GM19452 (cell line): ENCODE measurements at regions not wholly inside any gene's neighbourhood (a gene's known extent, or its start where the extent isn't known, plus 50 kb on each side); places are given as distances from the start of the nearest gene placed in this dataset.

Source experiments
- ATAC-seq: cut with Tn5 transposase; IDR thresholded peaks from one replicate; pipeline ENCODE4 v1.9.1; 2021; ENCODE audit not compliant: unreplicated experiment

DNA sequence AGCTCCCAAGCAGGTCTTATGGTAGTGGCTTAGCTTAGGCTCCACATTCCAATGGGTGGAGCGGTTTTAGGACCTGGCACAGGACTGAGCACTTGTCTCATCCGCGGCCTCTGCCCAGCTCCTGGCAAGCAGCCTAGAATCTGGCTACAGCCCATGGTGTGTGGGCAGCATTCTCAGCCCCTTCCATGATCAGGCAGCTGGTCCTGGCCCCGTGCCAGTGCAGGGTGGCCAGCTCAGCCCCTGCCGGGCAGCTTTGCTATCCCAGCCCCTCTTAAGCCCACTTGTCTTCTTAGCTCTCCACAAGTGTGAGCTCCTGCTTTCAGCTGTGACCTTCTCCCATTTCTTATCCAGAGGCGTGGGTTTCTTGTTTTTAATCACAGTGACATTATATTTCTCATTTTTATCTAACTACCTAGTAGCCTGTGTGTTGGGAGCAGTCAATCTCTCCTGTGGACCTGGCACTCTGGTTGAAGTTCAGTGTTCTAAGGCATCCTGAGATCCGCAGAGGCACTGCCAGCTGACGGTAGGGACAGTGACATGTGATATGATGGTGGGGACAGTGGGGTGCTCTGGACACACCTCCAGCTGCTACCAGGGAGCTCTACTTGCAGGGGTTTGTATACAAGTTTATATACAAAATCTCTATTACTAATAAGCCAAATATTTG is 84.5 kb upstream of the PRNP start:
- ATAC-seq: no peak

DNA sequence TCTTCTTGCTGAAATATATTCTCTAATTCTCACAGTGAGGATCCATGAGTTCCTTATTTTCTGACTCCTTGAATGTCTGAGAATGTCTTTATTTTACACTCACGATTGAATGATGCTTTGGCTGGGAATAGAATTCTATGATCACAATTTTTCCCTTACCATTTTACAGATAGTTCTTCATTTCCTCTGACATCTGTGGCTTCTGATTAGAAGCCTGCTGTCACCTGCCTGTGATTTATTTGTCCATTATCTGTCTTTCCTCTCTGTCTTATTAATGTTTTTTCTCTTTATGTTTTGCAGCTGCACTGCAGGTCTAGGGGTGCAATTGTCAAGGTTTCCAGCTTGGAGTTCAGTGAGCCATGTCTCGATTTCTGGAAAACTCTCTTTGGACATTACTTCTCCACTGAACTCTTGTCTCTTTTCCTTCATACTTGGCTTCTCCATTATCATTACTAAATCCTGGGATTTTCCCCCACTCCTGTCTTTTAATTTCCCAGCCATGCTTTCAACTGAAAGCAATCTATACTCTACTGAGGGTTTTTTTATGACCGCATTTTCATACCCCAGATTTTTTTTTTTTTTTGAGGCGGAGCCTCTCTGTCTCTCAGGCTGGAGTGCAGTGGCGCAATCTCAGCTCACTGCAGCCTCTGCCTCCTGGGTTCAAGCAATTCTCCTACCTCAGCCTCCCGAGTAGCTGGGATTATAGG is 85.8 kb upstream of the PRNP start:
- ATAC-seq: no peak

DNA sequence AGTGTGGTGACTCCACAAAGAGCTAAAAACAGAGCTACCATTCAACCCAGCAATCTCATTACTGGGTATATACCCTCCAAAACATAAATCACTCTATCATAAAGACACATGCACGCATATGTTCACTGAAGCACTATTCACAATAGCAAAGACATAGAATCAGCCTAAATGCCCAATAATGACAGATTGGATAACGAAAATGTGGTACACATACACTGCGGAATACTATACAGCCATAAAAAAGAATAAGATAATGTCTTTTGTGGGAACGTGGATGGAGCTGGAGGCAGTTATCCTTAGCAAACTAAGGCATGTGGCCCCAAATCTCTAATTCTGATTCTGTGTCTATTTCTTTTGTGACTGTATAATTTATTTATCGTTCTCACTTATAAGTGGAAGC is 89.0 kb upstream of the PRNP start:
- no peak for ATAC-seq

DNA sequence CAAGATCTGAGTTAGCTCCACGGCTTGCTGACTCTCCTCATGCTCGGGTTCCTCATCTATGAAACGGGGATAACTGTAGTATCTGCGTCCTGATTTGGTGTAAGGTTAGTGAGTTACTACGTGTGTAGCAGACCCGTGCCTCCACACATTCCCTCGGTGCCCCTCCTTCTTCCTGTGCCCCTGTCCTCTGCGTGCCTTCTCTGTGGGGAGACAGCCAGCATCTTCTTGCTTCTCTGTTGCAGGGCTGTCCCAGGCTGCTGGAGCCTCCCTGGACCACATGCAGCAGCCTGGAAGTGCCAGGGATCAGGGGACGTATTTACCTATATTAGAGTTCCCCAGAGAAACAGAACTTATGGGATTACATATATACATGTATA is 93.1 kb upstream of the PRNP start:
- ATAC-seq: no peak

DNA sequence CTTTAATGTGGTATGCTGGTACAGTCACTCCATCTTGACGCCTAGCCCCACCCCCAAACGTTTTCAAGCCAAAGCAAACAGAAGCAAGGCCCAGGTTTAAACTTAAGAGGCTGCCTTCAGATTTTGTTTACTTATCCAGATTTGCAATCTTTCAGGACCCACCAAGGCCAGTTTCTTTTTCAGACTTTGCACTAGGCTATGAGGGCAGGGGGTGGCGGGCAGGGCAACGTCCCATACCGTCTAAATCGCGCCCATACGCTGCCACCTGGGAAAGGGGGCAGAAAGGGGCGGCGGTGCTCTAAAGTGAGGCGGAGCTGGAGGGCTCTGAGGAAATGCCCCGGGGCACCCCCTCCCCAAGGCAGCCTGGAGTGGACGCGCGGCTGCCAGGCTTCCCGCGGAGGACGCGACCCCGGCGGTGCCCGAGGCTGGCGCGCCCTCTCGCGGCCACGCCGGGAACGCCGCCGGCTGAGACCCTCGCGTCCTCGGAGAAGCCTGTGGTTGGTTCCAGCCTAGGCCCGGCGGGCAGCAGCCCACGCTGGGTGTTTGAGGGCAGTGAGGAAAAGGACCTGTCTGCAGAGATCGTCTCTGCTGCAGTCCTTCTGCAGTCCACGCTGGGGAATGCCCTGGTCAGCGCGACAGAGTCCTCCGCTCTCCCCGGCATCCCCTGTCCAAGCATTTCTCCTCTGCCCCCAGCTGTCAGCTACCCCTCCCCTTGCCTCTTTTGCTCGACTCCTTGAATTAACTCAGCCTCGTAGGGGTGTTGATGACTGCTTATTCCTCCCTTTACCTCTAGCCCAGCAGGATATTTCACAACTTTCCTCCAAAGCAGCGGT is 93.7 kb upstream of the PRNP start:
- ATAC-seq: no peak

DNA sequence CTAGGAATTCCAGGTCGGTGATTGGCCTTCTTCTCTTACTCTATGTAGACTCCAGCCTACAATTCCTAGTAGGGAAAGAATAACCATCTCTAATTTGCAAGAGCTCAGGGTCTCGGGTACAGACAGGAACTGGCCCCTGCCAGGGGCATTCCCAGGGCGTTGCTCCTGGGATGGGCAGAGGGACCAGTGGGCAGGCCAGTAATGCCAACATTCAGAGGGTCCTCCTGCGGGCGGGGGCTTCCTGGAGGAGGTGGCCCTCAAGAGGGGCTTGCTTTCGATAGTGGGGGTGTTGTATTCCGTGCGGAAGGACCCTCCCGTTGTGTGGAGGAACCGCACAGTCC is 94.3 kb upstream of the PRNP start:
- ATAC-seq: no peak

DNA sequence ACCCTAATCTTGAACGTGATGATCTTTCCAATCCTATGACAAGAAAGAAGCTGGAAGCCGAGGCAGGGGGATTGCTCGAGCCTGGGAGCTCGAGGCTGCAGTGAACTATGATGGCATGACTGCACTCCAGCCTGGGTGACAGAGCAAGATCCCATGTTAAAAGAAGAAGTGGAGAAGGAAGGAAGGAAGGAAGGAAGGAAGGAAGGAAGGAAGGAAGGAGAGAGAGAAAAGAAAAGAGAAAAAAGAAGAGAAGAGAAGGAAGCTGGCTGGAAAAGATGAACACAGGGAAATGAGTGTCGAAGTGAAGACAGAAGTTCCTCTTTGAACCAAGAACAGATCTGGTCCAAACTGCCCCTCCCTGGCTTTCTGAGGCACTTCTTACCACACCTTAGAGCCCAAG is 100.5 kb upstream of the PRNP start:
- no peak for ATAC-seq

DNA sequence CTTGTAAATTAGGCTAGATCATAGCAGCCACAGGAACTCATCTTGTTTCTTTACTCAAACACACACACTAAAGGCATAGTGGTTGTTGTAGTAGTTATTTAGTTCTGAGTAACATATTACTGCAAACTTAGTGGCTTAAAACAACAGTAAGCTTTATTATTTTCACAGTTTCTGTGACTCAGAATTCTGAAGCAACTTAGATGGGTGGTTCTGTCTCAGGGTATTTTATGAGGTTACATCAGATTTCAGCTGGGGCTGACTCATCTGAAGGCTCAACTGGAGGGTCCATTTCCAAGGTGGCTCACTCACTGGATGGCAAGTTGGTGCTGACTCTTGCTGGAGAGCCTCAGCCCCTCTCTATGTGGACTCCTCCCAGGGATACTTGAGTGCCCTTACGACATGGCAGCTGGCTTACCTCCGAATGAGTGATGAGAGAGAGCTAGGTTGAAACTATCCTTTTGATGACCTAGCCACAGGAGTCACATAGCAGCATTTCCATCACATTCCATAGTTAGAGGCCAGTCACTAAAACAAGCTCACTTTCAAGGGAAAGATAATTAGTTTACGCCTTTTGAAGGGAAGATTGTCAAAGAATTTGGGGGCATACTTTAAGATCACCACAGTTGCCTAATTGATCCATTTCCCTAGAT is 101.0 kb upstream of the PRNP start:
- no peak for ATAC-seq

DNA sequence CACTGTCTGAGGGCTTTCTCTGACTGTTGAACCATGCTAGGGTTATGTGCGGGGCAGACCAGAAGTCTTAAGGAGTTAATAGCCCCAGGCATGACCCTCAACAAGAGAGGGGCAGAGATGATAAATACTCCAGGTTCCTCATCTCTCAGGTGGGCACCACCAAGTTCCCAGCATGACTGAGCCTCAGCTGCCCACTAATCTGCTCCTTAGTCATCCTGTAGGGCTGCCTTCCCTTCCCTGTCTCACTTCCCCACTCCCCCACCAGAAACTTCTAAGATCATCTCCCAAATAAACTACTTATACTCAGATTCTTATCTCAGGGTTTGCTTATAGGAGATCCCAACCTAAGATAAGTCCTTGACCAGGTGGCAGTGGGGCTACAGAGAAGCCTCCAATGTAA is 101.7 kb upstream of the PRNP start:
- no peak for ATAC-seq

DNA sequence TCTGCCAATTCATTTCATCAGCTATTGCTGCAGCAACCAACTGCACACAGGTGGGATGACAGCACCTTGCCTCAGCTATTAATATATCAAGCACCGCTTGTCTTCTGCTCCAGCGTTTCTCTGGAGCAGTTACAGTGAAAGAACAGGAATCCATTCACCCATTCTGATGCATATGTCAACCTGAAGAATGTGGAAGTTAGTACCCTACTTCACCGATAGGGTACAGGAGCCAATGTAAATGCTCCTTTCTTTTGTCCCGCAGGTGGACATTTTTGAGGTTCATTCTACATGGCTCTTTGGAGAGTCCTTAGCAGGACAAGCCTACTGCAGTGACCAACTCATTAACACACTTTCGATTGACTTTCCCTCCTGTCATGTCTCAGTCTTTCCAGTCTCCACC is 104.4 kb upstream of the PRNP start:
- no peak for ATAC-seq

DNA sequence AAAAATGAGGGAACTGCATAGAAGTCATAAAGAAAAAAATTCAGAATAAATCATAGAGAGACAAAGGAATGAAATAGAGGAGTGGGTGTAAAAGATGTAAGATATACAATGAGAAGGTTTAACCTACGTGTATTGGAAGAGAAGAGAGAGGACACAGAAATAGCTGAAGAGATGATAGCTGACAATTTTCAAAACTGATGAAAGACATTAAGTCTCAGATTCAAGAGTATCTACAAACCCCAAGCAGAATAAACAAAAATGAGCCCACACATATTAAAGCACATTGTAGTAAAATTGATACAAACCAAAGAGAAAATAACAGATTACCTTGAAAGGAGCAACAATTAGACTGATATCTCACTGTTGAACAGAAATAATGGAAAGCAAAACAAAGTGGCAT is 107.9 kb upstream of the PRNP start:
- ATAC-seq: no peak

DNA sequence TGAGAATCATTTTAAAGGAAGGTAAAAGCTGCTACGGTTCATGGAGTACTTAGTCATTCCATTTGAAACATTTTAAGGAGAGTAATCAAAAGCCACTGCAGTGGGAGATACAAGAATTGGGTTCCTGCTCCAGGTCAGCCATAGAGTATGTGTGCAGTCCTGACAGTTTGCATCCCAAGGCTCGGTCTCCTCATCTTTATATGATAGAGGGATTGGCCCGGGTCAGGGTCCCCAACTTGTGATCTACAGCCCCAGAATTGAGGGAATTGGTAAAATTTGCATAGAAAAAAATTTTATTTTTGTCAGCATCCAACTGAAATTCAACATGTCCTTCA is 111.9 kb upstream of the PRNP start:
- no peak for ATAC-seq

DNA sequence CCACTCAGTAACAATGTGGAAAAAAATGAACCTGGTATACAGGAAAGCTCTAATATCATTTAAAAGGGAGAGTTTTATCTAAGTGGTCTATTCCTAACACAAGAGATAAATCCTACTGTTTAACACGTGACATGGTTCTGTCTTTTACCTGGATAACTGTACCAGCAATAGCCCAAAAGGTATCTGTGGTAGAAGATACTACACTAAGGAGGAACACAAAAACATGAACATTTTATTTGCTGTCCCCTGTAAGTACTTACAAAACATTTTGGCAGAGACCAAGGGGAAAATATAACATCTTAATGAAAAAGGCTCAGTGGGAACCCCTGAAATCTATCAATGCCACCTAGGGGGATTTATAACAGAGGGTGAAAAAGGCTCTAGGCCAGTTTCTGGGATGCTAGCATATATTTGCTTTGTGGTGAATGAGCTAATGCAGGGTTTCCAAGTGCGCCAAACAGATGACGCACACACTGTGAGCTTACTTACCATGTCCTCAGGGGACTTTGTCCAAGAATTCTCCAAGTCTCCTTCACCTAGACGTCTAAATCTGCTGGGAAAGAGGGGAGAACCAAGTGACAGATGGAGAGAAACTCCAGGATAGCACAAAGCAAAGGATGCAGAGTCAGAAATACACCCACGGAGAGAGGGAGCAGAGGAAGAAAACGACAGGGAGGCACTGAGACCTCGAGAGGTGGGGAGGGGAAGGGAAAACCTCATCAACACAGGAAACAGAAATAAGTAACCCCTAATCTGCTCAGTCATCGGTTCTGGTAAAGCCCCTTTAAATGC is 112.5 kb upstream of the PRNP start:
- no peak for ATAC-seq

DNA sequence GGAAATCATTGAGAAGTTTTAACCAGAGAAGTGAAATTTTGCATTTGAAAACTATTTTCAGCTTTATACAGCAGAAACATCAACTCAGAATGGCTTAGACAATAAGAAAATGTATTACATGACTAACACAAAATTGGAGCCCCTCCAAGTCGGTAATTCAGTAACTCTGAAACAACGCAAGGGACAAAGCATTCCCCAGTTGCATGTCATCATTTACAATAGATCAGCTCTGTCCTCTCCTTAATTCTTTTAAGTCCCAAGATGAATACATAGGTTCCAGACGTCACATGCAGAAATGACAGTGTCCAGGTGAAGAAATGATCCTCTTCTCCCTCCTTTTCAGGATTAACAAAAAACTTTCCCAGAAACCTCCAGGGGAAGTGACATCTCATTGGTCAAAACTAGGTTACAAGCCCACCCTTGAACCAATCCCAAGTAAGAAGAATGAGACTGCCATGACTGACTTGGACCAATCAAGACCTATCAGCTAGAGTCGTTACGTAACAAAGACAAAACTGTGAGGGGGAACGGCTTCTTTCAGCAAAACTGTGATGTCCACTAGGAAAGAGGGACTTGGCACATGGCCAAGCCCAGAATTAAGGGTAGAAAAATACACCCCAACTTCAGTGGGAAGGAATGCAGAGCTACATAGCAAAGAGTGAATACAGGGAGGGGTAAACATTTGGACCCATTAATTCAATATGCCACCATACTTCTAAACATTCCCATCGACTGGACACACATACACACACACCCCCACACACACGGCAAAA is 114.3 kb upstream of the PRNP start:
- ATAC-seq: no peak

DNA sequence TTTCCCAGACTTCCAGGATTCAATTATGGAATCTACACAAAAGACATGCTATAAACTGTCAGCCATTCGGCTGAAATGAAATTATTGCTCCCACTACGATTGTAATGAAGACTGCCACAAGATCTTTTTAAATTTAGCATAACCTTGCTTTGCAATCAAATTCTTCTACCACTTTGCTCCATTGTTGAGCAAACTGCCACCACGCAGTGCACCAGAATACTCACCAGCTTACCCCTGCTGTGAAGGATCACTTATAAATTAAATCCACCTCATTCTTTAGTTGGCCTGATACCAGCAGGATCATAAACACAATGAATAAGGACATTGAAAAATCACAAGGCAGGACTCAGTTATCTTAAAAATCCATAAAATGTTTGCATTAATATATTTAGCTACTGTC is 116.4 kb upstream of the PRNP start:
- no peak for ATAC-seq

DNA sequence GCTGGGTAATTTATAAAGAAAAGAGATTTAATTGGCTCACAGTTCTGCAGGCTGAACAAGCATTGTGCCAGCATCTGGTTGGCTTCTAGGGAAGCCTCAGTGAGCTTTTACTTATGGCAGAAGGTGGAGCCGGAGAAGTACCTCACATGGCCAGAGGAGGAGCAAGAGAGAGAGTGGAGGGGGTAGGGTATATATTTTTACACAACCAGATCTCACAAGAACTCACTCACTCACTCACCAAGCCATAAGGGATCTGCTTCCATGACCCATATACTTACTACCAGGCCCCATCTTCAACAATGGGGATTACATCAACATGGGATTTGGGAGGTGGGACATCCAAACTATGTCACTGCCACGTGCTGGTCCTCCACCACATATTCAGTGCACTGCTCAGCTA is 117.2 kb upstream of the PRNP start:
- ATAC-seq: no peak

DNA sequence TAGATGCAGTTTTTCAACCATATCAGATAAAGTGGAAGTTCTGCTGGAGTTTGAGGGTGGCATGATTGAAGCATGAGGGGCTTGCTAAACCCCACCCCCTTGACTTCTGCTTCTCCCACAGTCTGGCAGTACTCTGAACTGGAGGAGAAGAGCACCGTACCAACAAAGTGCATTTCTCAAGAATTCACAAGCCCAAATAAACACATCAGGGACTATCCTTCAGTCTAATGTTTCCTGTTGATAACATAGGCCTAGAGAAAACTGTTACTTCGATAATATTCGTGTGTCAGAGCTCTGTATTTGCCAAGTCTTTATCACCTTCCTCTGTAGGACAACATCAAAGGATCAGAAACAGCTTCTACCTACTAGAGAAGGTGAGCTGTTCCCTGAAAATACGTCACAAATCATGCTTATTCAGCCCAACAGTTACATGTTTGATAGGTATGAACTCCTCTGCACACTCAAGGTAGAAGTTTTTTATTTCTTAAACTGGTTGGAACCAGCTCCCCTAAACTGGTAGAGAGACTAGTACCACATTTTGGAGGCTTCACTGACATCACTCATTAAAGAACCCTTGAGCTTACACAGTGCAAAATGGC is 117.8 kb upstream of the PRNP start:
- no peak for ATAC-seq

DNA sequence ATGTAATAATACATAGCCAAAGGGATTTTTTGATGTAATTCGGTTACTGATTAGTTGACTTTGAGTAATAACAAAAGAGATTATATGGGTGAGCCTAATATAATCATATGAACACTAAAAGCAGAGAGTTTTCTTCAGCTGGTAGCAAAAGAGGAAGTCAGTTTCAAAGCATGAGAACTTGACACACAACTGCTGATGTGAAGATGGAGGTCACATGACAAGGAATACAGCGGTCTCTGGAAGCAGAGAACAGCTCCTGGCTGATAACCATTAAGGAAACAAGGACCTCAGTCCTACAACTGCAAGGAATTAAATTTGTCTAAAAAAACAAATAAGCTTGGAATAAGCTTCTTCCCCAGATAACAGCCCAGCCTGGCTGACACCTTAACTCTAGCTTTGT is 119.1 kb upstream of the PRNP start:
- no peak for ATAC-seq

DNA sequence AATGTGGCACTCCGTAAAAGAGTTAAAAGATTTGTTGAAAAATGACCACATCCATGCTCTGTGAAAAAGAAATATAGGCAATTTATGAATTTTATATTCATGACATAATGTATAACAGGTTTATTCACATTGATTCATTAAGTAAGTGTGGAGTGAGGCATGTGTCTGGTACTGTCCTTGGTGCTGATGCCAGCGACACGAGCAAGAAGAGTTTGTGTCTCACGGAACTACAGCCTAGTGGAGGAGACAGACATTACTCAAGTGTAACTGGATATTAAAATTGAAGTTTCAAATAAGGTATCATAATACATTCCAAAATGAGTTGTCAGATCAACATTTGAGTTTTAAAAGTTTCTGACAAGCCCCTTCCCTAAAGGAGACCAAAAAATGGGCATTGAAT is 122.7 kb upstream of the PRNP start:
- ATAC-seq: no peak

DNA sequence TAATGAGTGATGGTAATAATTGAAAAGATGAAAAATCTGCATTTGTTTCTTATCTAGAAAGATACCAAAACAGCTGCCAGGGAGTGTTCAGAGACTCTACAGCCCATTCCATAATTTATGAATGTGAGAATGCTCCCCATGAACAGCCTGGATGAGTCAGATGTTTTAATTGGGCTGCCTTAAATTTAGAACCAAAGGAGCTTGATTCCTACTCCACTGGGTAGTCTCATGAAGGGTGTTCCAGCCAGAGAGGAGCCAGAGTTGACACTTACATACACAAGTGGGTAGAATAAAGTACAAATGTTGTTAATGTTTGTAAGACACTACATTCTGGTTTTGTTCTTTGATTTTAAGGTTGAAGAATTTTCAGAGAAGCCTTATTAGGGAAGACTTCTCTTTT is 123.2 kb upstream of the PRNP start:
- no peak for ATAC-seq
